ENCODE measurements at regions not wholly inside any gene's neighbourhood (a gene's known extent, or its start where the extent isn't known, plus 50 kb on each side); places are given as distances from the start of the nearest gene placed in this dataset.

DNA sequence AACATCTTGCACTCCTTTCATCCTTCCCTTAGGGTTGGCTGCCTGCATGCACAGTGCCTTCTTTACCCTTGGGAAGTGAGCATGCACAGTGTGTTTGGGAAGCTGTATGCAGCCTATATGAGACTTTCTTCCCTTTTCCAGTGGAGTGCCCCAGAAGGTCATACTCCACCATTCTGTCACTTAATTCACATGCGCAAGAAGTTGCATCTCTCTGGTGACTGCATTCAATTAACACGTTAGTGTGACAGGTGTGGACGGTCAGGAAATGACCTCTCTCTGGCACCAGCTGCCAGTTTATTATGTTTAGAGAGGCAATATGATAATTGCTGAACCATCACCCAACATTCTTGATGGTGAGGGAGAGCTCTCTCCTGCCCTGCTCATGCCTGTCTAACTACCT, 770.0 kb downstream of the FLRT2 start:
- WGBS, 2 donors = 85 to 89% methylated on average over 3 of the region's 3 CpGs
- intact Hi-C loops (cut with DNase I) = no loop called here
- TF ChIP-seq, protein P1, sequence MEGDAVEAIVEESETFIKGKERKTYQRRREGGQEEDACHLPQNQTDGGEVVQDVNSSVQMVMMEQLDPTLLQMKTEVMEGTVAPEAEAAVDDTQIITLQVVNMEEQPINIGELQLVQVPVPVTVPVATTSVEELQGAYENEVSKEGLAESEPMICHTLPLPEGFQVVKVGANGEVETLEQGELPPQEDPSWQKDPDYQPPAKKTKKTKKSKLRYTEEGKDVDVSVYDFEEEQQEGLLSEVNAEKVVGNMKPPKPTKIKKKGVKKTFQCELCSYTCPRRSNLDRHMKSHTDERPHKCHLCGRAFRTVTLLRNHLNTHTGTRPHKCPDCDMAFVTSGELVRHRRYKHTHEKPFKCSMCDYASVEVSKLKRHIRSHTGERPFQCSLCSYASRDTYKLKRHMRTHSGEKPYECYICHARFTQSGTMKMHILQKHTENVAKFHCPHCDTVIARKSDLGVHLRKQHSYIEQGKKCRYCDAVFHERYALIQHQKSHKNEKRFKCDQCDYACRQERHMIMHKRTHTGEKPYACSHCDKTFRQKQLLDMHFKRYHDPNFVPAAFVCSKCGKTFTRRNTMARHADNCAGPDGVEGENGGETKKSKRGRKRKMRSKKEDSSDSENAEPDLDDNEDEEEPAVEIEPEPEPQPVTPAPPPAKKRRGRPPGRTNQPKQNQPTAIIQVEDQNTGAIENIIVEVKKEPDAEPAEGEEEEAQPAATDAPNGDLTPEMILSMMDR (IDR thresholded peaks at IDR 0.05) = no peak
- TF ChIP-seq POLR2A (IDR thresholded peaks at IDR 0.05) = no peak
- no peak for DNase-seq
- no peaks in the 10 kb centered on the region for H3K36me3 ChIP-seq
- no peaks in the 10 kb centered on the region for H3K9me3 ChIP-seq
- no peak overlapping the region for H3K4me3 ChIP-seq (replicated peaks in 1 of 3)
- no peaks in the 10 kb centered on the region for H3K27me3 ChIP-seq
- H3K27ac ChIP-seq = no peak overlapping the region
- no peaks in the 10 kb centered on the region for H3K4me1 ChIP-seq

DNA sequence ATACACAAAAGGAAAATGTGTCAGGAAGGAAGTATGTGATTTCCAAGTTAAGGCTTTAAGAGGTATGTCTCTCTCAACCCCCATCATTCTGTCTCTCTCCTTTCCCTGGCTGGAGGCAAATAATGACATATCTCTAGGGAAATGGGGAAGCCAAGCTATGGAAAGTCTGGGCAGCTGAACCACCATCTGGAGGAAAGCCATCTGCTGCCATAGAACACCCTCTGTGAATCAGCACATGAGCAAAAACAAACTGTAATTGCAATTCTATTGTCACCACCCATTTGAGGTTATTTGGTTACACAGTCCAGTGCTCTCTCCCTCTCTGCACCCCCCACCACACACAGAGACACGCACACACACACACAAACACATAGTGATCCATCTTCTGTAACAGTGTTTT, 766.2 kb downstream of the FLRT2 start:
- DNase-seq = no peak
- Histone ChIP-seq H3K27me3 (no peaks in the 10 kb centered on the region), H3K27ac (no peak overlapping the region), H3K4me1 (no peaks in the 10 kb centered on the region), H3K4me3 (replicated peaks in 1 of 3) (no peak overlapping the region), H3K36me3 (no peaks in the 10 kb centered on the region), H3K9me3 (no peaks in the 10 kb centered on the region)
- WGBS, 2 donors = 64 to 89% methylated on average over 1 of the region's 1 CpG
- no peak for TF ChIP-seq POLR2A (IDR thresholded peaks at IDR 0.05)
- TF ChIP-seq, protein P1 (IDR thresholded peaks at IDR 0.05) = no peak
- intact Hi-C loops (cut with DNase I) = no loop called here

DNA sequence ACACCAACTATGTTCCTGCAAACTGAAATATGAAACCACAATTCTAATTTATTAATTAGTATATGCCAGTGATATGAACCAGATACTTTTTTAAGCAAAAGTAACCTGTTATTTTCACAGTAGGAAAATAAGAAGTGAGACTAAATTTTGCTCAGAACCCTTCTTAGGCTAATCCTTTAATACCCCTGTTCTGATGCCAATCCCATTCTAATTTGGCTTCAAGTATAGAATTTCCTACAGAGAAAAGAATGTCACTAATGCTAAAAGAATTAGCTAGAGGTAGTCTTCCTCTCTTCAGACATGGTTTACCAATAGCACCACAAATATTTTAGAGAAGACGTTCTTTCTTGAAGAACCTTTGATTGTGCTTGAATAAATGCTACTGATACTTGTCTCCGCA, 758.4 kb downstream of the FLRT2 start:
- Histone ChIP-seq H3K27me3 (no peaks in the 10 kb centered on the region), H3K36me3 (no peaks in the 10 kb centered on the region), H3K9me3 (no peaks in the 10 kb centered on the region), H3K27ac (no peak overlapping the region), H3K4me1 (no peaks in the 10 kb centered on the region), H3K4me3 (replicated peaks in 1 of 3) (no peak overlapping the region)
- intact Hi-C loops (cut with DNase I) = no loop called here
- TF ChIP-seq, protein P1 (IDR thresholded peaks at IDR 0.05) = no peak
- TF ChIP-seq POLR2A (IDR thresholded peaks at IDR 0.05) = no peak
- DNase-seq = no peak
- WGBS, 2 donors = 90 to 93% methylated on average over 2 of the region's 2 CpGs

DNA sequence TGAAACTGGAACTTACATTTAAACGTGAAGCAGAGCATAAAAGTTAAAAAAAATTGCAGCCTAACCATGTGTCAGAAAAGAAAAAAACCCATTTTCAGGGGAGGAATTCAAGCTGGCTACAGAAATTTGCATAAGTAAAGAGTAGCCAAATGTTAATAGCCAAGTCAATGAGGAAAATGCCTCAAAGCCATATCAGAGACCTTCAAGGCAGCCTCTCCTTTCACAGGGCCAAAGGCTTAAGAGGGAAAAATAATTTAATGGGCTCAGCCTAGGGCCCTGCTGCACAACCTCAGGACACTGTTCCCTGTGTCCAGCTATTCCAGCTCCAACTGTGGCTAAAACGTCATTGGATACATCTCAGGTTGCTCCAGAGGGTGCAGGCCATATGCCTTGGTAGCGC, 749.5 kb downstream of the FLRT2 start:
- Histone ChIP-seq H3K27ac (no peak overlapping the region), H3K36me3 (no peaks in the 10 kb centered on the region), H3K4me3 (replicated peaks in 1 of 3) (no peak overlapping the region), H3K4me1 (no peaks in the 10 kb centered on the region), H3K9me3 (no peaks in the 10 kb centered on the region), H3K27me3 (no peaks in the 10 kb centered on the region)
- no peak for DNase-seq
- TF ChIP-seq POLR2A (IDR thresholded peaks at IDR 0.05) = no peak
- TF ChIP-seq, protein P1 (IDR thresholded peaks at IDR 0.05) = no peak
- intact Hi-C loops (cut with DNase I) = no loop called here
- WGBS, 2 donors = 83 to 85% methylated on average over 3 of the region's 3 CpGs

DNA sequence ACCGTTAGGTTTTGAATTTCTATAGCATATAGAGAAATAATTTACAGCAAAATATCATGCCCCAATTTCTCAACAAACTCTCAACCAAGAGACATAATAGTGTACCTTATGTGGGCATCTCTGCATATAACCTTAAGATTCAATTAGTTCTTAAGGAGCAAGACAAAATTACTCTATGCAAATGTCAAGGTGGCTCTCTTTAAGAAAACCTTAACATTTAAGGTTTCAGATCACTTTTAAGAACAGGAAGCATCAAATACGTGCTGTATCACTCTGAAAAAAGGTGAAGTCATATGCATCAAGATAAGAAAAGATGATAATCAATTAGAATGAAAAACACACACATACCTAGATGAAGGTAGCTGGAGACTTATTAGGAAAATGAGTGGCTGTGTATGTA, 728.0 kb downstream of the FLRT2 start:
- no peaks in the 10 kb centered on the region for H3K9me3 ChIP-seq
- no peak for DNase-seq
- WGBS, 2 donors = 80 to 86% methylated on average over 2 of the region's 2 CpGs
- intact Hi-C loops (cut with DNase I) = no loop called here
- no peaks in the 10 kb centered on the region for H3K27me3 ChIP-seq
- TF ChIP-seq, protein P1 (IDR thresholded peaks at IDR 0.05) = no peak
- TF ChIP-seq POLR2A (IDR thresholded peaks at IDR 0.05) = no peak
- H3K4me3 ChIP-seq (replicated peaks in 1 of 3) = no peak overlapping the region
- no peak overlapping the region for H3K27ac ChIP-seq
- H3K36me3 ChIP-seq = no peaks in the 10 kb centered on the region
- H3K4me1 ChIP-seq = no peaks in the 10 kb centered on the region

Measured in thyroid gland (tissue), 4 donors.